Liver (tissue), 7 donors: ENCODE measurements at regions not wholly inside any gene's neighbourhood (a gene's known extent, or its start where the extent isn't known, plus 50 kb on each side); places are given as distances from the start of the nearest gene placed in this dataset.
"Not testable (repeated sequence)": the region's sequence is repeated elsewhere in the genome, so short reads cannot be mapped to it uniquely, and the experiment has no call there.

Experiments
- DNase-seq: peaks from one replicate; pipeline ENCODE4 v3.0.0-alpha.2; 2017; ENCODE audit warnings: low spot score
- H3K27ac ChIP-seq, 2 donors: one replicate each; pipeline ENCODE4 v1.7.0; 2013; ENCODE audit warnings: inconsistent platforms in 2 of 2, low read length in 2 of 2, control low read depth in 1 of 2, low read depth in 1 of 2, mild to moderate bottlenecking in 1 of 2
- H3K27me3 ChIP-seq, 4 donors: one replicate each; pipeline versions ENCODE4 v1.6.1 to v1.7.0; 2013; ENCODE audit warnings: low read length in 3 of 4, inconsistent platforms in 1 of 4, mild to moderate bottlenecking in 1 of 4, moderate library complexity in 1 of 4; ENCODE audit not compliant: control insufficient read depth in 4 of 4, insufficient read depth in 4 of 4
- H3K36me3 ChIP-seq, 4 donors: one replicate each; pipeline versions ENCODE4 v1.6.1 to v1.7.0; 2013; ENCODE audit warnings: low read length in 3 of 4, mild to moderate bottlenecking in 3 of 4, low read depth in 1 of 4, moderate library complexity in 1 of 4; ENCODE audit not compliant: control insufficient read depth in 4 of 4, insufficient read depth in 3 of 4
- H3K4me1 ChIP-seq, 4 donors: one replicate each; pipeline versions ENCODE4 v1.6.1 to v1.7.0; 2013; ENCODE audit warnings: low read length in 3 of 4, mild to moderate bottlenecking in 3 of 4, moderate library complexity in 1 of 4; ENCODE audit not compliant: control insufficient read depth in 4 of 4, insufficient read depth in 4 of 4
- H3K4me3 ChIP-seq, 3 donors: one replicate each; pipeline versions ENCODE4 v1.6.1 to v1.7.0; 2013; ENCODE audit warnings: low read length in 3 of 3, control low read depth in 1 of 3, low read depth in 1 of 3, mild to moderate bottlenecking in 1 of 3
- H3K9ac ChIP-seq, 2 donors: one replicate each; pipeline ENCODE4 v1.7.0; 2013; ENCODE audit warnings: low read length in 2 of 2, mild to moderate bottlenecking in 2 of 2, moderate library complexity in 2 of 2, control low read depth in 1 of 2, low read depth in 1 of 2
- H3K9me3 ChIP-seq, 4 donors: one replicate each; pipeline versions ENCODE4 v1.6.1 to v1.7.0; 2013; ENCODE audit warnings: low read length in 3 of 4; ENCODE audit not compliant: control insufficient read depth in 4 of 4
- FOXA2 ChIP-seq: IDR thresholded peaks from 2 replicates; pipeline ENCODE4 v1.6.1; 2016; ENCODE audit warnings: antibody characterized with exemption
- HNF4G ChIP-seq: IDR thresholded peaks from 2 replicates; pipeline ENCODE4 v1.6.1; 2016; ENCODE audit warnings: antibody characterized with exemption
- JUND ChIP-seq, 2 donors: IDR thresholded peaks; 2 replicates each; pipeline ENCODE4 v1.6.1; 2016; ENCODE audit warnings: antibody characterized with exemption in 2 of 2
- NR2F2 ChIP-seq: IDR thresholded peaks from 2 replicates; pipeline ENCODE4 v1.6.1; 2016; ENCODE audit warnings: antibody characterized with exemption
- RXRA ChIP-seq, 2 donors: IDR thresholded peaks; 2 replicates each; pipeline ENCODE4 v1.6.1; 2017 to 2018; ENCODE audit warnings: antibody characterized with exemption in 2 of 2, mild to moderate bottlenecking in 1 of 2
- YY1 ChIP-seq: IDR thresholded peaks from 2 replicates; pipeline ENCODE4 v1.6.1; 2016; ENCODE audit warnings: antibody characterized with exemption, mild to moderate bottlenecking
- WGBS: extraction: QIAGEN DNeasy Blood & Tissue Kit; methylation state at CpG from one replicate; pipeline ENCODE4 v1.1.7; 2013; 5-methylcytosine and 5-hydroxymethylcytosine counted together
- TF ChIP-seq, protein P1 (sequence below): IDR thresholded peaks from 2 replicates; pipeline ENCODE4 v1.6.1; 2016; ENCODE audit warnings: antibody characterized with exemption
- TF ChIP-seq, protein P2 (sequence below): IDR thresholded peaks from 2 replicates; pipeline ENCODE4 v1.6.1; 2016; ENCODE audit warnings: antibody characterized with exemption, mild to moderate bottlenecking
- donor health status: healthy.
- donor health status: healthy.
- donor health status: healthy.
- donor health status: healthy.

DNA sequence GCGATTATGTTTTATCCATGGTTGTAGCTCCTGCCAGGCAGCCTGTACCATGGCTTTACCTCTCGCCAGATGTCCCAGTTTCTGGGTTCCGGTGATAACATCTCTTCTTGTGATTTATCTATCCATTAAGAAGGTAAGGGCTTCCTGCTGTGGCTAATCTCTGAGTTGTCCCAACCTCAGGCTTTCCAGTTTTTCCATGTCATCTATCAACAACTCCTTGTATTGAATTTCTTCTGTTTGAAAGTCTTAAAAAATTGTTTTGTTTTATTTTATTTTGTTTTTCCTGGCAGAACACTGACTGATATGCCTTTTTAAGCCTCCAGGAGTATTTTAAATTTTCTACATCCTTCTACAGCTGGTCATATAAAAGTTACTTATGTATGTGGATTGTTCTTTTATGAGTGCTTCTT is 241.9 kb downstream of the ANTXR2 start:
- Histone ChIP-seq H3K4me3 (no peak overlapping the region), H3K27me3 (no peaks in the 10 kb centered on the region), H3K27ac (no peak overlapping the region), H3K9me3 (no peaks in the 10 kb centered on the region), H3K4me1 (no peaks in the 10 kb centered on the region), H3K9ac (no peak overlapping the region), H3K36me3 (no peaks in the 10 kb centered on the region)
- DNase-seq, result no peak
- TF ChIP-seq, protein P1, sequence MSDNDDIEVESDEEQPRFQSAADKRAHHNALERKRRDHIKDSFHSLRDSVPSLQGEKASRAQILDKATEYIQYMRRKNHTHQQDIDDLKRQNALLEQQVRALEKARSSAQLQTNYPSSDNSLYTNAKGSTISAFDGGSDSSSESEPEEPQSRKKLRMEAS, result no peak
- WGBS, result 45% methylated on average over 3 of the region's 3 CpGs

DNA sequence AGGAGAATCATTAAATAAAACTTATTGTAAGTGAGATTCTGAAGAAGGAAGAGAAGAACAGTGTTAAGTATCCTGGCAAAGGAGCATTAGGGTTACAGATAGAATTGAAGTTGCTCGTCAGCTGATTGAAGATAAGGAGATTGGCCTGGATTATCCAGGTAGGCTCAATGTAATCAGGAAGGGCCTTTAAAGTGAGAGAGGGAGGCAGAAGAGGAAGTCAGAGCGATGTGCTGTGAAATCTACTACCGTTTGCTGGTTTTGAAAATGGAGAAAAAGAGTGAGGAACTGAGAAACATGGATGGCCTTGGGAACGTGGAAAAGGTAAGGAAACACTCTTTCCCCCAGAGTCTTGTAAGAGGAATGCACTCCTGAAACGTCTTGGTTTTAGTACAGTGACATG is 245.7 kb downstream of the ANTXR2 start:
- 46% methylated on average over 5 of the region's 5 CpGs for WGBS
- H3K4me1 ChIP-seq, result no peaks in the 10 kb centered on the region

DNA sequence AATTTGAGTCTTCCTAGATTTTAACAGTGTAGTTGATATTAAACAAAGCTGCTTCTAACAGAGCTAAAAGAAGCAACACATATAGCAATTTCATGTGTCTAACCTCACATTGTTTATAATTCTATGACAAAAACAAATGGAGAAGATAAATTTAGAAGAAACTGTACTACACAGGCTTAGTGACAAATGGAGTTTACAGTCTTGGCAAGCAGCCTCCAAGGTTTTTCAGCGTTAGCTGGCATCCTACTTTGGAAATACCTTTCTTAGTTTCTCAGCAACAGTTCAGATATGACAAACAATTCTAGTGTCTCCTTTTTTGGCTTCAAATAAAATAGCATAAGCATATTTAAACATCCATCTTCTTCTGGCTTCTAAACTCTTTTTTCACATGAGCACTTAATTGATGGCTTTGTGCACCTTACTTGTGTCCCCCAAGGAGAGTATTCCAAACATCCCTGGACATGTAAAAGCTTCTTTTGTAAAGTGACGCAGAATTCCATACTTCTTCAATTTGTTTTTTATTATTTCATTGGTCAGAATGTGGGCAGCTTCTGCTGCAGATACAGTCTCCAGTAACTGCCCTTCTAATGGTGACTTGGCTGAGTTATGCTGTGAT is 249.8 kb downstream of the ANTXR2 start:
- Histone ChIP-seq H3K27me3 (no peaks in the 10 kb centered on the region), H3K9ac (no peak overlapping the region), H3K36me3 (no peaks in the 10 kb centered on the region), H3K27ac (no peak overlapping the region), H3K4me3 (no peak overlapping the region), H3K9me3 (no peaks in the 10 kb centered on the region), H3K4me1 (no peaks in the 10 kb centered on the region)
- TF ChIP-seq YY1, result no peak
- 72% methylated on average over 2 of the region's 2 CpGs for WGBS
- no peak for DNase-seq

More for the DNA sequence above, 245.7 kb downstream of the ANTXR2 start:
- Histone ChIP-seq H3K9ac (no peak overlapping the region), H3K27me3 (no peaks in the 10 kb centered on the region), H3K36me3 (no peaks in the 10 kb centered on the region), H3K4me3 (no peak overlapping the region), H3K9me3 (no peaks in the 10 kb centered on the region), H3K27ac (no peak overlapping the region)
- TF ChIP-seq, protein P1, result no peak
- no peak for TF ChIP-seq YY1
- TF ChIP-seq HNF4G, result no peak
- no peak for TF ChIP-seq JUND (IDR thresholded peaks at IDR 0.05)
- no peak for TF ChIP-seq NR2F2
- DNase-seq, result no peak

DNA sequence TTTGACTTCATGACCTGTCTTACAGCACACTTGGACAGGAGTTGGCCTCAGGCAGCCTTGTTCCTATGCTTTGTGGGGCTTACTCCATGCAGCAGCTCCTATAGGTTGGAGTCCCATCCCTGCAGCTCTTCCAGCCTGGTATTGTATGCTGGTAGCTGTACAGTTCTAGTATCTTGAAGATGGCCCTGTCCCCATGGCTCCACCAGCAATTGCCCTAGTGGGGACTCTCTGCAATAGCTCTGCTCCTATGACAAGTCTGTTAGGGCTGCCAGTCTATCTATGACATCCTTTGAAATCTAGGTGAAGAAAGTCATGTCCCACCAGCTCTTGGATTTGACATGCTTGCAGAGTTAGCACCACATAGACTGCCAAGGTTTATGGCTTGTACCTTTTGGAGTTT is 252.6 kb downstream of the ANTXR2 start:
- no peak overlapping the region for H3K27ac ChIP-seq
- no peaks in the 10 kb centered on the region for H3K27me3 ChIP-seq
- no peak for DNase-seq
- no peaks in the 10 kb centered on the region for H3K36me3 ChIP-seq
- no peak overlapping the region for H3K4me3 ChIP-seq
- no peak for TF ChIP-seq RXRA (IDR thresholded peaks at IDR 0.05)
- TF ChIP-seq, protein P2, sequence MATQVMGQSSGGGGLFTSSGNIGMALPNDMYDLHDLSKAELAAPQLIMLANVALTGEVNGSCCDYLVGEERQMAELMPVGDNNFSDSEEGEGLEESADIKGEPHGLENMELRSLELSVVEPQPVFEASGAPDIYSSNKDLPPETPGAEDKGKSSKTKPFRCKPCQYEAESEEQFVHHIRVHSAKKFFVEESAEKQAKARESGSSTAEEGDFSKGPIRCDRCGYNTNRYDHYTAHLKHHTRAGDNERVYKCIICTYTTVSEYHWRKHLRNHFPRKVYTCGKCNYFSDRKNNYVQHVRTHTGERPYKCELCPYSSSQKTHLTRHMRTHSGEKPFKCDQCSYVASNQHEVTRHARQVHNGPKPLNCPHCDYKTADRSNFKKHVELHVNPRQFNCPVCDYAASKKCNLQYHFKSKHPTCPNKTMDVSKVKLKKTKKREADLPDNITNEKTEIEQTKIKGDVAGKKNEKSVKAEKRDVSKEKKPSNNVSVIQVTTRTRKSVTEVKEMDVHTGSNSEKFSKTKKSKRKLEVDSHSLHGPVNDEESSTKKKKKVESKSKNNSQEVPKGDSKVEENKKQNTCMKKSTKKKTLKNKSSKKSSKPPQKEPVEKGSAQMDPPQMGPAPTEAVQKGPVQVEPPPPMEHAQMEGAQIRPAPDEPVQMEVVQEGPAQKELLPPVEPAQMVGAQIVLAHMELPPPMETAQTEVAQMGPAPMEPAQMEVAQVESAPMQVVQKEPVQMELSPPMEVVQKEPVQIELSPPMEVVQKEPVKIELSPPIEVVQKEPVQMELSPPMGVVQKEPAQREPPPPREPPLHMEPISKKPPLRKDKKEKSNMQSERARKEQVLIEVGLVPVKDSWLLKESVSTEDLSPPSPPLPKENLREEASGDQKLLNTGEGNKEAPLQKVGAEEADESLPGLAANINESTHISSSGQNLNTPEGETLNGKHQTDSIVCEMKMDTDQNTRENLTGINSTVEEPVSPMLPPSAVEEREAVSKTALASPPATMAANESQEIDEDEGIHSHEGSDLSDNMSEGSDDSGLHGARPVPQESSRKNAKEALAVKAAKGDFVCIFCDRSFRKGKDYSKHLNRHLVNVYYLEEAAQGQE, result no peak
- no peak for TF ChIP-seq FOXA2
- no peaks in the 10 kb centered on the region for H3K9me3 ChIP-seq
- H3K4me1 ChIP-seq, result no peaks in the 10 kb centered on the region
- H3K9ac ChIP-seq, result no peak overlapping the region

DNA sequence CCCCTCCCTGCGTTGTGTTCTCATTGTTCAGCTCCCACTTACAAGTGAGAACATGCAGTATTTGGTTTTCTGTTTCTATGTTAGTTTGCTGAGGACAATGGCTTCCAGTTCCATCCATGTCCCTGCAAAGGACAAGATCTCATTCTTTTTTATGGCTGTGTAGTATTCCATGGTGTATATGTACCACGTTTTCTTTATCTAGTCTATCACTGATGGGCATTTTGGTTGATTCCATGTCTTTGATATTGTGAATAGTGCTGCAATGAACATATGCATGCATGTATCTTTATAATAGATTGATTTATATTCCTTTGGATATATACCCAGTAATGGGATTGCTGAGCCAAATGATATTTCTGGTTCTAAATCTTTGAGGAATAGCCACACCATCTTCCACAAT is 265.1 kb downstream of the ANTXR2 start:
- H3K27ac ChIP-seq, H3K9me3 ChIP-seq, H3K36me3 ChIP-seq, DNase-seq, H3K9ac ChIP-seq, H3K4me3 ChIP-seq, H3K4me1 ChIP-seq, H3K27me3 ChIP-seq: not testable (repeated sequence)
- WGBS, result 51% methylated on average over 2 of the region's 2 CpGs
